WTC11 (cell line): ENCODE measurements at regions not wholly inside any gene's neighbourhood (a gene's known extent, or its start where the extent isn't known, plus 50 kb on each side); places are given as distances from the start of the nearest gene placed in this dataset.

Source experiments
- ATAC-seq: fragments of 200-7000 bp; cut with Tn5 transposase; 2 replicates; pipeline ENCODE4 v1.10.0; 2021; ENCODE audit warnings: mild to moderate bottlenecking, moderate library complexity
- CTCF ChIA-PET: fragments of 300-600 bp; sonication (Branson Sonifier 250); formaldehyde crosslinking; loops from one replicate; lab custom pipeline; 2021; ENCODE audit warnings: antibody characterized with exemption; lab: Charles Lee
- POLR2A ChIA-PET: fragments of 350-600 bp; sonication (Branson Sonifier 250); formaldehyde crosslinking; loops from one replicate; lab custom pipeline; 2021; ENCODE audit warnings: antibody characterized with exemption; lab: Charles Lee
- DNase-seq: peaks from one replicate; pipeline ENCODE4 v3.0.0; 2021; ENCODE audit warnings: low spot score
- H3K27ac Mint-ChIP-seq: 2 replicates; pipeline ENCODE4 v1.8.0; 2021; ENCODE audit warnings: mixed read lengths
- H3K27me3 Mint-ChIP-seq: 2 replicates; pipeline ENCODE4 v1.8.0; 2021; ENCODE audit warnings: low read depth, mild to moderate bottlenecking, moderate library complexity, mixed read lengths
- H3K36me3 Mint-ChIP-seq: 2 replicates; pipeline ENCODE4 v1.8.0; 2021; ENCODE audit warnings: mixed read lengths
- H3K4me1 Mint-ChIP-seq: 2 replicates; pipeline ENCODE4 v1.8.0; 2022; ENCODE audit warnings: mixed read lengths
- H3K4me3 Mint-ChIP-seq: 2 replicates; pipeline ENCODE4 v1.8.0; 2021; ENCODE audit warnings: mild to moderate bottlenecking, moderate library complexity, mixed read lengths
- H3K9me3 Mint-ChIP-seq: 2 replicates; pipeline ENCODE4 v1.8.0; 2021; ENCODE audit warnings: mixed read lengths
- AFF4 ChIP-seq: sonication (generic); formaldehyde crosslinking; IDR thresholded peaks from 2 replicates; pipeline ENCODE4 v1.8.1; 2023; ENCODE audit warnings: mild to moderate bottlenecking, missing genetic modification reagents, borderline replicate concordance
- AR ChIP-seq: fragments of 250-450 bp; sonication (Bioruptor Pico); IDR thresholded peaks from 2 replicates; pipeline ENCODE4 v1.9.0; 2021; ENCODE audit warnings: mild to moderate bottlenecking
- ATF1 ChIP-seq: sonication (generic); formaldehyde crosslinking; IDR thresholded peaks from 2 replicates; pipeline ENCODE4 v1.8.1; 2023; ENCODE audit warnings: mild to moderate bottlenecking, moderate library complexity, missing genetic modification reagents
- ATF3 ChIP-seq: sonication (generic); formaldehyde crosslinking; conservative IDR thresholded peaks from 2 replicates; pipeline ENCODE4 v1.8.1; 2022; ENCODE audit warnings: mild to moderate bottlenecking, missing genetic modification reagents
- E2F4 ChIP-seq: sonication (generic); formaldehyde crosslinking; IDR thresholded peaks from 2 replicates; pipeline ENCODE4 v1.8.1; 2022; ENCODE audit warnings: low read depth, mild to moderate bottlenecking, moderate library complexity, missing genetic modification reagents, borderline replicate concordance
- EMX1 ChIP-seq: fragments of 250-450 bp; sonication (Bioruptor Pico); IDR thresholded peaks from 2 replicates; pipeline ENCODE4 v1.8.0; 2021; ENCODE audit warnings: mild to moderate bottlenecking
- FOXP4 ChIP-seq: sonication (generic); formaldehyde crosslinking; IDR thresholded peaks from 2 replicates; pipeline ENCODE4 v1.8.0; 2022; ENCODE audit warnings: mild to moderate bottlenecking, missing genetic modification reagents
- HMGA2 ChIP-seq: fragments of 250-450 bp; sonication (Bioruptor Pico); IDR thresholded peaks from 2 replicates; pipeline ENCODE4 v1.4.0; 2021; ENCODE audit warnings: mild to moderate bottlenecking, moderate library complexity
- JAZF1 ChIP-seq: fragments of 250-450 bp; sonication (Bioruptor Pico); IDR thresholded peaks from 2 replicates; pipeline ENCODE4 v1.9.0; 2021; ENCODE audit warnings: moderate library complexity, mild to moderate bottlenecking, inconsistent platforms
- MXD4 ChIP-seq: fragments of 250-450 bp; sonication (Bioruptor Pico); IDR thresholded peaks from 2 replicates; pipeline ENCODE4 v1.8.0; 2021; ENCODE audit warnings: mild to moderate bottlenecking, moderate library complexity, borderline replicate concordance
- NR1H2 ChIP-seq: sonication (generic); formaldehyde crosslinking; IDR thresholded peaks from 2 replicates; pipeline ENCODE4 v1.9.0; 2021; ENCODE audit warnings: mild to moderate bottlenecking, moderate library complexity, missing genetic modification reagents
- SOX15 ChIP-seq: fragments of 250-450 bp; sonication (Bioruptor Pico); IDR thresholded peaks from 2 replicates; pipeline ENCODE4 v1.9.0; 2021; ENCODE audit warnings: mild to moderate bottlenecking
- TCF7 ChIP-seq: sonication (generic); formaldehyde crosslinking; IDR thresholded peaks from 2 replicates; pipeline ENCODE4 v1.8.0; 2022; ENCODE audit warnings: mild to moderate bottlenecking, low read depth, missing genetic modification reagents, moderate library complexity
- TEAD1 ChIP-seq: sonication (generic); formaldehyde crosslinking; IDR thresholded peaks from 2 replicates; pipeline ENCODE4 v1.8.0; 2022; ENCODE audit warnings: mild to moderate bottlenecking, missing genetic modification reagents
- USF1 ChIP-seq: sonication (generic); formaldehyde crosslinking; IDR thresholded peaks from 2 replicates; pipeline ENCODE4 v1.8.0; 2022; ENCODE audit warnings: mild to moderate bottlenecking, missing genetic modification reagents
- ZNF232 ChIP-seq: sonication (generic); formaldehyde crosslinking; IDR thresholded peaks from 2 replicates; pipeline ENCODE4 v1.8.0; 2022; ENCODE audit warnings: mild to moderate bottlenecking, missing genetic modification reagents
- ZNF281 ChIP-seq: sonication (generic); formaldehyde crosslinking; IDR thresholded peaks from 2 replicates; pipeline ENCODE4 v1.8.0; 2023; ENCODE audit warnings: mild to moderate bottlenecking, missing genetic modification reagents

GRCh38 chrX:40184968-40185367 is 87.2 kb upstream of the BCOR start:
- H3K4me3 Mint-ChIP-seq, result no peak overlapping the region
- H3K27ac Mint-ChIP-seq, result no peak overlapping the region
- TF ChIP-seq JAZF1 (CRISPR knock-in tag) (no peak), TEAD1 (CRISPR knock-in tag) (no peak), FOXP4 (CRISPR knock-in tag) (no peak), SOX15 (no peak), MXD4 (CRISPR knock-in tag) (no peak), USF1 (CRISPR knock-in tag) (no peak), ZNF281 (CRISPR knock-in tag) (no peak), ATF3 (no peak), ATF1 (no peak), ZNF232 (CRISPR knock-in tag) (no peak)
- H3K36me3 Mint-ChIP-seq, result peaks cover 13% of the 10 kb centered on the region
- peaks cover 12% of the 10 kb centered on the region for H3K4me1 Mint-ChIP-seq
- peaks cover 16% of the 10 kb centered on the region for H3K9me3 Mint-ChIP-seq
- ATAC-seq, result no peak
- H3K27me3 Mint-ChIP-seq, result peaks cover 7% of the 10 kb centered on the region
- CTCF ChIA-PET, result interaction anchor here (0.8 kb wide), 1 partner anchor 8 kb away, joined by 3 read pairs; no protein-coding TSS in a partner anchor
- DNase-seq, result no peak
- POLR2A ChIA-PET, result no interaction called here

- Mint-ChIP-seq H3K4me3 (no peak overlapping the region), H3K9me3 (peaks cover 16% of the 10 kb centered on the region), H3K36me3 (peaks cover 13% of the 10 kb centered on the region), H3K4me1 (no peaks in the 10 kb centered on the region; the same call in 1 of the 2 replicates), H3K27ac (no peak overlapping the region), H3K27me3 (peaks cover 7% of the 10 kb centered on the region)
- POLR2A ChIA-PET, result no interaction called here
- CTCF ChIA-PET, result no interaction called here
- no peak for DNase-seq
- no peak for ATAC-seq
- no peak for TF ChIP-seq USF1 (CRISPR knock-in tag)
- TF ChIP-seq AFF4 (CRISPR knock-in tag), result no peak
- no peak for TF ChIP-seq HMGA2
- TF ChIP-seq AR (CRISPR knock-in tag), result no peak
- no peak for TF ChIP-seq TCF7
- TF ChIP-seq EMX1 (CRISPR knock-in tag), result no peak
- TF ChIP-seq ZNF232 (CRISPR knock-in tag), result no peak
- TF ChIP-seq E2F4 (CRISPR knock-in tag), result no peak
- no peak for TF ChIP-seq NR1H2 (CRISPR knock-in tag)
These were observed 84.9 kb upstream of the BCOR start for GRCh38 chrX:40182615-40183014.
